Ovary (tissue), 3 donors: ENCODE measurements at regions not wholly inside any gene's neighbourhood (a gene's known extent, or its start where the extent isn't known, plus 50 kb on each side); places are given as distances from the start of the nearest gene placed in this dataset.

Source experiments
- EP300 ChIP-seq: sonication (generic); formaldehyde crosslinking; IDR thresholded peaks from one replicate; pipeline ENCODE4 v1.6.1; 2017; ENCODE audit warnings: antibody characterized with exemption
- POLR2A ChIP-seq: fragments of 450-650 bp; IDR thresholded peaks from one replicate; pipeline ENCODE4 v1.6.1; 2017; ENCODE audit warnings: antibody characterized with exemption, mild to moderate bottlenecking, moderate library complexity
- TF ChIP-seq, protein P1 (sequence below), 3 donors: fragments of 450-650 bp in 2 of 3; fragments of 200-600 bp in 1 of 3; IDR thresholded peaks; one replicate each; pipeline versions ENCODE4 v1.5.1 to v1.8.0; 2016 to 2022; ENCODE audit warnings: antibody characterized with exemption in 3 of 3, mild to moderate bottlenecking in 1 of 3
- donor health status: DM: no; HTN: no; CAD: no.

- TF ChIP-seq, protein P1, sequence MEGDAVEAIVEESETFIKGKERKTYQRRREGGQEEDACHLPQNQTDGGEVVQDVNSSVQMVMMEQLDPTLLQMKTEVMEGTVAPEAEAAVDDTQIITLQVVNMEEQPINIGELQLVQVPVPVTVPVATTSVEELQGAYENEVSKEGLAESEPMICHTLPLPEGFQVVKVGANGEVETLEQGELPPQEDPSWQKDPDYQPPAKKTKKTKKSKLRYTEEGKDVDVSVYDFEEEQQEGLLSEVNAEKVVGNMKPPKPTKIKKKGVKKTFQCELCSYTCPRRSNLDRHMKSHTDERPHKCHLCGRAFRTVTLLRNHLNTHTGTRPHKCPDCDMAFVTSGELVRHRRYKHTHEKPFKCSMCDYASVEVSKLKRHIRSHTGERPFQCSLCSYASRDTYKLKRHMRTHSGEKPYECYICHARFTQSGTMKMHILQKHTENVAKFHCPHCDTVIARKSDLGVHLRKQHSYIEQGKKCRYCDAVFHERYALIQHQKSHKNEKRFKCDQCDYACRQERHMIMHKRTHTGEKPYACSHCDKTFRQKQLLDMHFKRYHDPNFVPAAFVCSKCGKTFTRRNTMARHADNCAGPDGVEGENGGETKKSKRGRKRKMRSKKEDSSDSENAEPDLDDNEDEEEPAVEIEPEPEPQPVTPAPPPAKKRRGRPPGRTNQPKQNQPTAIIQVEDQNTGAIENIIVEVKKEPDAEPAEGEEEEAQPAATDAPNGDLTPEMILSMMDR (IDR thresholded peaks at IDR 0.05): no peak
- no peak for TF ChIP-seq POLR2A
- no peak for TF ChIP-seq EP300
These were observed 240.0 kb upstream of the RHOBTB1 start for GRCh38 chr10:61183967-61184366.
